Activated naive CD4-positive, alpha-beta T cell (primary cell): ENCODE measurements at regions not wholly inside any gene's neighbourhood (a gene's known extent, or its start where the extent isn't known, plus 50 kb on each side); places are given as distances from the start of the nearest gene placed in this dataset.

Source experiments
- DNase-seq, 4 experiments: peaks; one replicate each; lab custom pipeline; 2025; lab: John Stamatoyannopoulos, UW

- no peak for DNase-seq
These were observed 958.2 kb upstream of the AUTS2 start for GRCh38 chr7:68640103-68640502.

- no peak for DNase-seq
These were observed 955.5 kb upstream of the AUTS2 start for GRCh38 chr7:68642727-68643126.

- DNase-seq = no peak
These were observed 934.9 kb upstream of the AUTS2 start for GRCh38 chr7:68663392-68663791.

GRCh38 chr7:68671046-68671445 lies 927.2 kb upstream of the AUTS2 start:
- DNase-seq = no peak

GRCh38 chr7:68671671-68672070 lies 926.6 kb upstream of the AUTS2 start:
- DNase-seq = no peak

GRCh38 chr7:68674826-68675225 lies 923.4 kb upstream of the AUTS2 start:
- no peak for DNase-seq

- no peak for DNase-seq
These were observed 921.3 kb upstream of the AUTS2 start for GRCh38 chr7:68676813-68677535.

GRCh38 chr7:68678196-68678595 lies 920.1 kb upstream of the AUTS2 start:
- no peak for DNase-seq

GRCh38 chr7:68679459-68680234 lies 918.6 kb upstream of the AUTS2 start:
- no peak for DNase-seq

- DNase-seq = no peak
These were observed 917.9 kb upstream of the AUTS2 start for GRCh38 chr7:68680235-68680872.

- no peak for DNase-seq
These were observed 915.4 kb upstream of the AUTS2 start for GRCh38 chr7:68682910-68683309.

GRCh38 chr7:68684246-68684839 lies 913.9 kb upstream of the AUTS2 start:
- no peak for DNase-seq

GRCh38 chr7:68684996-68685395 lies 913.3 kb upstream of the AUTS2 start:
- DNase-seq = no peak

GRCh38 chr7:68688416-68689086 lies 909.7 kb upstream of the AUTS2 start:
- no peak for DNase-seq

GRCh38 chr7:68689087-68689433 lies 909.2 kb upstream of the AUTS2 start:
- no peak for DNase-seq

GRCh38 chr7:68691261-68692216 lies 906.7 kb upstream of the AUTS2 start:
- DNase-seq = no peak

- no peak for DNase-seq
These were observed 905.8 kb upstream of the AUTS2 start for GRCh38 chr7:68692511-68692910.

- DNase-seq = no peak
These were observed 903.6 kb upstream of the AUTS2 start for GRCh38 chr7:68694656-68695055.

GRCh38 chr7:68697796-68698280 lies 900.4 kb upstream of the AUTS2 start:
- DNase-seq = no peak

- DNase-seq = no peak
These were observed 899.1 kb upstream of the AUTS2 start for GRCh38 chr7:68699090-68699711.
